ENCODE measurements at regions not wholly inside any gene's neighbourhood (a gene's known extent, or its start where the extent isn't known, plus 50 kb on each side); places are given as distances from the start of the nearest gene placed in this dataset.
"Not testable (repeated sequence)": the region's sequence is repeated elsewhere in the genome, so short reads cannot be mapped to it uniquely, and the experiment has no call there.

DNA sequence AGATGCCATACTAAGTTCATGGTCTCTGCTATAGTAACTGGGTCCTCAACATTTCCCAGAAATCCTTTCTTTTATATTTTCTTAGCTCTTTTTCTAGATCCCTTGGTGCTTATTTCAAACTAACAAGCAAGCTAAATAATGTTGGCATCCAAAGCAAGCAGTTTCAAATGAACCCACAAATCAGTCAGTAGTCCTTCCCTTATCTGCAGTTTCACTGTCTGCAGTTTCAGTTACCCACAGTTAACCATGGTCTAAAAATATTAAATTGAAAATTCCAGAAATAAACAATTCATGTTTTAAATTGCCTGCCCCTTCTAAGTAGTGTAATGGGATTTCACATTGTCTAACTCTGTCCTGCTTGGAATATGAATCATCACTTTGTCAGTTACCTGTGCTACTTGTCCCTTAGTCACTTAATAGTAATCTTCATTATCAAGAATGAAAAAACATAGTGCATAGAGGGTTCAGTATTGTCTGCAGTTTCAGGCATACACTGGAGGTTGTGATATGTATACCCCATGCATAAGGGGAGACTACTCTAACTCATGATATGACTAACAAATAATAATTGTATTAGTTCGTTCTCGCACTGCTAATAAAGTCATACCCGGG lies 633.7 kb downstream of the MECOM start:
- H3K27ac ChIP-seq: no peak overlapping the region
- no peak overlapping the region for H3K4me3 ChIP-seq
- no peak for TF ChIP-seq FOXP2 (optimal IDR thresholded peaks at IDR 0.05; ENCODE audit: control extremely low read depth, extremely low read length, insufficient read depth)
- TF ChIP-seq POLR2AphosphoS5 (IDR thresholded peaks at IDR 0.05; ENCODE audit: borderline replicate concordance, low read depth, low read length): no peak
- no peak for TF ChIP-seq EZH2 (IDR thresholded peaks at IDR 0.05)

DNA sequence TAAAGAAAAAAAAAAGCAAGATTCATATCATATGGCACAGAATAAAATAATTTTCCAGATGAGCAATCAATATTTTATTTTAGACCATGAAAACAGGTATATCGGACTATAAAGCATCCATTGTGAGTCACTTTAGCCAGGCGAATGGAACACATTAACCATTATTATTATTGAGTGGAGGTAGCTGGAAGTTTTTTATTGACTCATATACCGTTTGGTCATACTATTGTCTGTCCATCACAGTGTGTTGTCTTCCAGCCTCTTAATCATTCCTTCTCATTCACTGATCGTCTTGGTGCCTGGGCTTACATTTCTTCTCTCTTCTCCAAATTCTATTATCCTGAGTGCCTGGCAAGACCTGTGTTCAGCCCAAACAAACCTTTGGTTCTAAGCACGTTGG lies 634.8 kb downstream of the MECOM start:
- no peak overlapping the region for H3K27ac ChIP-seq
- no peak overlapping the region for H3K9ac ChIP-seq (ENCODE audit: insufficient read length)
- no peaks in the 10 kb centered on the region for H3K9me3 ChIP-seq (ENCODE audit: low read depth, low read length)
- H3K4me3 ChIP-seq: no peak overlapping the region
- no peak for DNase-seq (ENCODE audit: low read depth, low spot score)
- TF ChIP-seq FOXP2 (optimal IDR thresholded peaks at IDR 0.05; ENCODE audit: control extremely low read depth, extremely low read length, insufficient read depth): no peak
- no peaks in the 10 kb centered on the region for H3K36me3 ChIP-seq (ENCODE audit: insufficient read depth, low read length)

More for the DNA sequence above, 633.7 kb downstream of the MECOM start:
- H3K36me3 ChIP-seq (ENCODE audit: insufficient read depth, low read length): no peaks in the 10 kb centered on the region
- no peak for DNase-seq (ENCODE audit: low read depth, low spot score)
- H3K9ac ChIP-seq (ENCODE audit: insufficient read length): no peak overlapping the region
- H3K9me3 ChIP-seq (ENCODE audit: low read depth, low read length): no peaks in the 10 kb centered on the region

DNA sequence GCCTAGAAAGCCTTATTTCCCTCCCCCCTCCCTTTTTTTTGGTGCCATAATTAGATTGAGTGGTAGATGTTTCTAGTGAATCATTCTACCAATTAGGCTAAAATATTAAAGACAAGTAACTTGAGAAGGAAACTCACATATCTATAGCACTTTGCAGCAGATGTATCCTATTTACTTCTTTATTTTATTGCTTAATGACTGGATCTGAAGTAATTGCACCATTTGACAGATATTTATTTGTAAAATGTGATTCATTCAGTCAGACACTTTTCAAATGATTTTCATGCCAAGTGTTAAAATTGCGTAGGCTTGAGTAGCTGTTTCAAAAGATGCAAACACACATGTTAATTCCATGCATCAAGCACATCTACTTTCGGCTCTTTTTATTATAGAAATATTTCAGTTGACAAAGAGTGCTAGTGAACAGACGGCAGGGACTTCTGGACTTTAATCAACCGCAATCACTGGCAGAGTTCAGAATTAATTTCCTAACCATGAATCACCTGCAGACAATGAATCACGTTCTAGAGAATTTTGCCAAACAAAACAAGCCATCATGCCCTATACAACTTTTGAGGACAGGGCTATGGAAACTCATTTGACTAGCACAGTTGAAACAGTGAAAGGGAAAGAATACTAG lies 636.8 kb downstream of the MECOM start:
- Histone ChIP-seq H3K4me3 (no peak overlapping the region), H3K9ac (ENCODE audit: insufficient read length) (no peak overlapping the region), H3K36me3 (ENCODE audit: insufficient read depth, low read length) (no peaks in the 10 kb centered on the region), H3K9me3 (ENCODE audit: low read depth, low read length) (no peaks in the 10 kb centered on the region), H3K27ac (no peak overlapping the region)
- DNase-seq (ENCODE audit: low read depth, low spot score): no peak
- no peak for TF ChIP-seq FOXP2 (optimal IDR thresholded peaks at IDR 0.05; ENCODE audit: control extremely low read depth, extremely low read length, insufficient read depth)
- TF ChIP-seq POLR2AphosphoS5 (IDR thresholded peaks at IDR 0.05; ENCODE audit: borderline replicate concordance, low read depth, low read length): no peak
- TF ChIP-seq EZH2 (IDR thresholded peaks at IDR 0.05): no peak

DNA sequence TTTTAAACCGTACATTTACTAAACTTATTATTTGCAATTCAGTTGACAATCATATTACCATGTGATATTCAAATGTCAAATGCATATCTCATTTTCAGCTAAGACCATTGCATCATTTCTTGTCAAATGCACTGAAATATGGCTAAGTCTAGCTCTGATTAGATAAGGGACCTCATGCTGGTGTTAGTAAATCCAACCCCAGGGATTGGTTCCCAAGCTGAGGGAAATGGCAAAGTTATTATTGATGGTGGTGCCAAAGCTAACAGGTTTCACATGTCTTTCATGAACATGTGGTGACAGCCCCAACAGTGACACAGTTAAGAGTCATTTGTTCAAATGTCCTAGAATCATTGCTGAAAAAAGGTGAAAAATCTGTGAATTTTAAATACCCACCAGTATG lies 641.1 kb downstream of the MECOM start:
- TF ChIP-seq EZH2 (IDR thresholded peaks at IDR 0.05) (no peak), POLR2AphosphoS5 (IDR thresholded peaks at IDR 0.05; ENCODE audit: borderline replicate concordance, low read depth, low read length) (no peak), FOXP2 (optimal IDR thresholded peaks at IDR 0.05; ENCODE audit: control extremely low read depth, extremely low read length, insufficient read depth) (no peak)
- Histone ChIP-seq H3K27ac (no peak overlapping the region), H3K4me3 (no peak overlapping the region), H3K9ac (ENCODE audit: insufficient read length) (no peak overlapping the region), H3K9me3 (ENCODE audit: low read depth, low read length) (no peaks in the 10 kb centered on the region), H3K36me3 (ENCODE audit: insufficient read depth, low read length) (no peaks in the 10 kb centered on the region)
- DNase-seq (ENCODE audit: low read depth, low spot score): no peak

DNA sequence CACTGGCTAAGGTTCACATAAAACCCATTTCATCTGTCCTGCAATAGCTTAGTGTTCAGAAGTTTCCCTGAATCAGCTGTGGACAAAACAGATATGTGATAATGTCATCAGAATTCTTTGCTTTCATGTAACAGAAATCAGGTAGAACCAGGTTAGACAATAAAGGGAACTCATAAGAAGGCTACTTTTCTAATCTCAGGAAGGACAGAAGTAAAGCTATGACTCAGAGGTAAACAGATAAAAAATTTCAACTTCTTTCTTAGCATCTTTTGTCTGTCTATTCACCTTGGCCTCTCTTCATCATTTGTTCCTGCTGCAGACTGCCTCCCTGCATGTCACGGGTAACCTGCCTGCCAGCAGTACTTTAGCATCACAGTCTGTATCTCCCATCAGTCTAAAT lies 643.1 kb downstream of the MECOM start:
- TF ChIP-seq FOXP2 (optimal IDR thresholded peaks at IDR 0.05; ENCODE audit: control extremely low read depth, extremely low read length, insufficient read depth) (no peak), EZH2 (IDR thresholded peaks at IDR 0.05) (no peak), POLR2AphosphoS5 (IDR thresholded peaks at IDR 0.05; ENCODE audit: borderline replicate concordance, low read depth, low read length) (no peak)
- Histone ChIP-seq H3K27ac (no peak overlapping the region), H3K4me3 (no peak overlapping the region), H3K9ac (ENCODE audit: insufficient read length) (no peak overlapping the region), H3K36me3 (ENCODE audit: insufficient read depth, low read length) (no peaks in the 10 kb centered on the region), H3K9me3 (ENCODE audit: low read depth, low read length) (no peaks in the 10 kb centered on the region)
- DNase-seq (ENCODE audit: low read depth, low spot score): no peak

DNA sequence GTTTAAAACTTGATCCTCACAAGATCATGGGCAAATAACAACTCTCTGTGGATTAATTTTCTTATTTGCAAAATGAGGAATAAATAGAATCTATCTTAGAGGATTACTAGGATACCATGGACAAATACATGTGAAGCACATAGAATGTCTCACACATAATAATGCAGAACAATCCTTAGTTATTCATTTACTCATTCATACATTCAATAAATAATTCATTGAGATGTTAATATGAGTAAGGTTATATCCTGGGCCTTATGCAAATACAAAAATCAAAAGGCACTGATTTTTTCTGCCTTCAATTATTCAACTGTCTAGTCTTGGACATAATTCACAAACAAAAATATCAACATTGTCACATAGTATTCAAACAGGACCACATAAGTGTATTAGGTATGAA lies 654.1 kb downstream of the MECOM start:
- Histone ChIP-seq H3K9me3 (ENCODE audit: low read depth, low read length) (no peaks in the 10 kb centered on the region), H3K27ac (no peak overlapping the region), H3K4me3 (no peak overlapping the region), H3K36me3 (ENCODE audit: insufficient read depth, low read length) (no peaks in the 10 kb centered on the region), H3K9ac (ENCODE audit: insufficient read length) (no peak overlapping the region)
- TF ChIP-seq EZH2 (IDR thresholded peaks at IDR 0.05): no peak
- no peak for TF ChIP-seq POLR2AphosphoS5 (IDR thresholded peaks at IDR 0.05; ENCODE audit: borderline replicate concordance, low read depth, low read length)
- TF ChIP-seq FOXP2 (optimal IDR thresholded peaks at IDR 0.05; ENCODE audit: control extremely low read depth, extremely low read length, insufficient read depth): no peak
- DNase-seq (ENCODE audit: low read depth, low spot score): no peak

DNA sequence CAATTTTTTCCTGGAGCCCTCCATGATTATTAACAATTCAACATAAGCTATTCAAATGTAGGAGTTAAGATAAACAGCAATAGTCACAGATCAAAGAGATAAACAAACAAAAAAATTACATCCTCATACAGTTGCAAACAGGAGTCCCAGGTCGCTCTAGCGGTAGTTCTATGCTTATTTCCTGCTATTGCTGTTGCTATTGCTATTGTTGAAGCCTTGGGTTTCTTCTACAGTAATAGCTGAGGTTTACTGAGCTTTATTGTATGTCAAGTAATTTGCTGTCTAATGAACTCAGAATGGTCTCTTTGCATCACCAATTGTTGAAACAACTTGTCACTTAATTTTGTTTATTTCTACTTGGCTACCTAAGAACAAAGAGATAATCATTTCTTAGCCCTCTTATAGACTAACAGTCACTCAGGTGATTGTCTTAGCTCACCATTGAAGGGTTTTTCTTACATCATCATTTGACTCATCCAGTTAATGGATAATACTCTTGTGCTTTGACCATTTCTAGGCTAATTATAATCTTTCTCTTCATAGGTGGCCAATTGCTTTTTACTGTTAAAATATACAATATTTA lies 654.6 kb downstream of the MECOM start:
- TF ChIP-seq EZH2 (IDR thresholded peaks at IDR 0.05): no peak
- TF ChIP-seq POLR2AphosphoS5 (IDR thresholded peaks at IDR 0.05; ENCODE audit: borderline replicate concordance, low read depth, low read length): no peak
- TF ChIP-seq FOXP2 (optimal IDR thresholded peaks at IDR 0.05; ENCODE audit: control extremely low read depth, extremely low read length, insufficient read depth): no peak
- H3K27ac ChIP-seq: no peak overlapping the region
- H3K9ac ChIP-seq (ENCODE audit: insufficient read length): no peak overlapping the region
- no peak overlapping the region for H3K4me3 ChIP-seq
- no peak for DNase-seq (ENCODE audit: low read depth, low spot score)
- H3K36me3 ChIP-seq (ENCODE audit: insufficient read depth, low read length): no peaks in the 10 kb centered on the region
- H3K9me3 ChIP-seq (ENCODE audit: low read depth, low read length): no peaks in the 10 kb centered on the region

DNA sequence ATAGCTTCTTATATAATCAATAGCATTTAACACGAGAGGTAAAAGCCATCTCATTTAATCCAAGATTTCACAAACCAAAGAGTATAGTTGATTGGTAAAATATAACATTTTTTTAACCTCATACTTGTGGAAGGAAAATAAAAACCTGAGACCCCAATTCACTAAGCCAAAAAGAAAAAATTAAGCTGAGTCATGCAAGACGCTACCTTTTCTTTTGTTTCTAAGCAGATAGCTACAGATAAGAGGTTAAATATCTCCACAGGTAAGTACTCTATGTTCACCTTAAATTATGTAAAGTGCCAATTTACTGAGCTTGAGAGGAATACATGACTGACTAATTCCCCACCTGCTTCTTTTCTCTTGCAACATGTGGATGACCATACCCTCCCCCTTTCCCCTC lies 656.4 kb downstream of the MECOM start:
- Histone ChIP-seq H3K36me3 (ENCODE audit: insufficient read depth, low read length) (no peaks in the 10 kb centered on the region), H3K27ac (no peak overlapping the region), H3K9ac (ENCODE audit: insufficient read length) (no peak overlapping the region)

DNA sequence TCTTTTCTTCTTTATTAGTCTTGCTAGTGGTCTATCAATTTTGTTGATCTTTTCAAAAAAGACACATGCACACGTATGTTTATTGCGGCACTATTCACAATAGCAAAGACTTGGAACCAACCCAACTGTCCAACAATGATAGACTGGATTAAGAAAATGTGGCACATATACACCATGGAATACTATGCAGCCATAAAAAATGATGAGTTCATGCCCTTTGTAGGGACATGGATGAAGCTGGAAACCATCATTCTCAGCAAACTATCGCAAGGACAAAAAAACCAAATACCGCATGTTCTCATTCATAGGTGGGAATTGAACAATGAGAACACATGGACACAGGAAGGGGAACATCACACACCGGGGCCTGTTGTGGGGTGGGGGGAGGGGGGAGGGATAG lies 657.1 kb downstream of the MECOM start:
- not testable (repeated sequence) for DNase-seq (ENCODE audit: low read depth, low spot score)

More for the DNA sequence above, 656.4 kb downstream of the MECOM start:
- DNase-seq (ENCODE audit: low read depth, low spot score): no peak
- TF ChIP-seq FOXP2 (optimal IDR thresholded peaks at IDR 0.05; ENCODE audit: control extremely low read depth, extremely low read length, insufficient read depth): no peak
- H3K9me3 ChIP-seq (ENCODE audit: low read depth, low read length): no peaks in the 10 kb centered on the region
- no peak overlapping the region for H3K4me3 ChIP-seq

More for the DNA sequence above, 657.1 kb downstream of the MECOM start:
- H3K4me3 ChIP-seq; H3K36me3 ChIP-seq (ENCODE audit: insufficient read depth, low read length); H3K9ac ChIP-seq (ENCODE audit: insufficient read length); H3K9me3 ChIP-seq (ENCODE audit: low read depth, low read length); H3K27ac ChIP-seq: not testable (repeated sequence)
